Nephron progenitor cell (in vitro differentiated cells): ENCODE measurements at regions not wholly inside any gene's neighbourhood (a gene's known extent, or its start where the extent isn't known, plus 50 kb on each side); places are given as distances from the start of the nearest gene placed in this dataset.
"Not testable (repeated sequence)": the region's sequence is repeated elsewhere in the genome, so short reads cannot be mapped to it uniquely, and the experiment has no call there.

Experiments
- DNase-seq: peaks from one replicate; pipeline ENCODE4 v3.0.0; 2021
- H3K27ac Mint-ChIP-seq: 2 replicates; pipeline ENCODE4 v1.8.0; 2021; ENCODE audit warnings: mild to moderate bottlenecking, moderate library complexity, mixed read lengths
- H3K27me3 Mint-ChIP-seq: 2 replicates; pipeline ENCODE4 v1.8.0; 2021; ENCODE audit warnings: mild to moderate bottlenecking, low read depth, mixed read lengths; ENCODE audit not compliant: poor library complexity
- H3K36me3 Mint-ChIP-seq: 2 replicates; pipeline ENCODE4 v1.8.0; 2021; ENCODE audit warnings: low read depth, mixed read lengths
- H3K4me1 Mint-ChIP-seq: 2 replicates; pipeline ENCODE4 v1.8.0; 2021; ENCODE audit warnings: mixed read lengths
- H3K4me3 Mint-ChIP-seq: 2 replicates; pipeline ENCODE4 v1.8.0; 2021; ENCODE audit warnings: mild to moderate bottlenecking, moderate library complexity, mixed read lengths
- H3K9me3 Mint-ChIP-seq: 2 replicates; pipeline ENCODE4 v1.8.0; 2021; ENCODE audit warnings: mild to moderate bottlenecking, moderate library complexity, mixed read lengths
- CTCF ChIP-seq: fragments of 200-600 bp; sonication (generic); IDR thresholded peaks from 2 replicates; pipeline ENCODE4 v1.5.0; 2021; ENCODE audit warnings: antibody characterized with exemption

DNA sequence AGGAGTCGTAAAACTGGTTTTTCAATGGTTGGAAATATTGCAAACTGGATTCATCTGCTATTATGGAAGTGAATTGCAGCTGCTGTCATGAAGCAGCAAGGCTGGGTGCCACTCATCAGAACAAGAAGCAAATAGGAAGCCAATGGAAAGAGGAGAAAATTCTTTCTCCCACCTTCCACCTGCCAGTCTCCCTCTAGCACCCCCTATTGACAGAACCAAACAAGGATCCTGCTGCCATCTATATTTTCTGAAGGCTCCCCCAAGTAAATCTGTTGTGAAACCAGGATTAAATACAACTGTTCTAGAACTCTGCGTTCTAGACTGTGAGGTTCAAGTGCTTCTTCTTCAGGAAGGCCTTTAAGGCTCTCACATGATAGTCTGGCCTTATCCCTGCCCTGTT lies 286.6 kb downstream of the AACS start:
- peaks cover 12% of the 10 kb centered on the region for H3K4me1 Mint-ChIP-seq
- H3K9me3 Mint-ChIP-seq, result peaks cover 15% of the 10 kb centered on the region
- DNase-seq, result no peak
- H3K36me3 Mint-ChIP-seq, result no peaks in the 10 kb centered on the region
- peaks cover 3% of the 10 kb centered on the region for H3K27me3 Mint-ChIP-seq
- no peak overlapping the region for H3K27ac Mint-ChIP-seq
- TF ChIP-seq CTCF, result no peak
- H3K4me3 Mint-ChIP-seq, result no peak overlapping the region

- not testable (repeated sequence) for H3K27me3 Mint-ChIP-seq, H3K36me3 Mint-ChIP-seq, H3K27ac Mint-ChIP-seq, H3K4me3 Mint-ChIP-seq, DNase-seq
- peaks cover 15% of the 10 kb centered on the region for H3K9me3 Mint-ChIP-seq
- H3K4me1 Mint-ChIP-seq, result peaks cover 14% of the 10 kb centered on the region
Measured at GRCh38 chr12:125353002-125353401, 287.8 kb downstream of the AACS start.

- TF ChIP-seq CTCF, result no peak
- Mint-ChIP-seq H3K4me3 (no peak overlapping the region), H3K27ac (no peak overlapping the region), H3K27me3 (no peaks in the 10 kb centered on the region), H3K9me3 (peaks cover 21% of the 10 kb centered on the region), H3K36me3 (no peaks in the 10 kb centered on the region), H3K4me1 (peaks cover 14% of the 10 kb centered on the region)
- DNase-seq, result no peak
Measured at GRCh38 chr12:125353871-125354270, 288.6 kb downstream of the AACS start.

DNA sequence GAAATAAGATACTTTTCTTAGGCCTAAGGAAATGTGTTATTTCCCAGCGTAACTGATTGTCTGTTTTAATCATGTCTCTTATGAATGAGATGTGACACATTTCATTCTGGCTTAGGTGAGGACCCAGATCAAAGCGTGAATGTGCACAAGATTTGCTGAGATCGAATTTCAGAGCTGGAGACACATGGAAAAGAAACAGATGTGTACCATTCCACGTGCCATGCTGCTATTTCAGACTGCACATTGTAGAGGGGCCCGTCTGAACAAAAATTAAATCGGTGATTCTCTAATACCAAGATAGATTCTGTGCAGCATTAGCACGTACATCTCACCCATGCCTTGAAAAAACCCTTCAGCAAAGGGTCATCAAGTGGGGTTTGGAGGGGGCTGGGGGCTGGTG lies 290.4 kb downstream of the AACS start:
- Mint-ChIP-seq H3K36me3 (no peaks in the 10 kb centered on the region), H3K4me3 (no peak overlapping the region), H3K27me3 (peaks cover 4% of the 10 kb centered on the region), H3K27ac (no peak overlapping the region), H3K9me3 (peaks cover 21% of the 10 kb centered on the region), H3K4me1 (peaks cover 14% of the 10 kb centered on the region)
- TF ChIP-seq CTCF, result no peak
- DNase-seq, result no peak

GRCh38 chr12:125356111-125356510 lies 290.9 kb downstream of the AACS start:
- Mint-ChIP-seq H3K27ac (no peak overlapping the region), H3K27me3 (peaks cover 4% of the 10 kb centered on the region), H3K4me1 (peaks cover 14% of the 10 kb centered on the region), H3K9me3 (peaks cover 21% of the 10 kb centered on the region), H3K36me3 (no peaks in the 10 kb centered on the region), H3K4me3 (no peak overlapping the region)
- DNase-seq, result no peak
- no peak for TF ChIP-seq CTCF

DNA sequence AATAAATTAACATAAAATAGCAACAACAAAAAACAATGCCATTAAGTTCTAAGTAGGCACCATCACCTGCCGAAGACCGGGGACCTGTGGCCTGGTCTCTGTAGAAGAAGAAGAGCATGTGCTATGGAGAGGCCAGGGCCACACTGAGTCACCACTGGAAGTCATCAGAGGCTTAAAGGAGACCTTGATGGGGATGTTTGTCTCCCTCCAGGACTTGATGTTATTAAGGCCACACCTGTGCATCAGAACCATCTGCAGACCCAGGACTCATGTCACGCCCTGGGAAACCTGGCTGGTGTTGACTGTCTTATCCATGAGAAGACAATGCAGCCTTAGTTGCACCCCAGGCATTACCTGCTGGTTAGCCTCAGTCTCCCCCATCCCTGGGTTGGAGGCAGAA lies 292.3 kb downstream of the AACS start:
- no peak for DNase-seq
- peaks cover 14% of the 10 kb centered on the region for H3K4me1 Mint-ChIP-seq
- H3K27ac Mint-ChIP-seq, result no peak overlapping the region
- H3K36me3 Mint-ChIP-seq, result no peaks in the 10 kb centered on the region
- peaks cover 6% of the 10 kb centered on the region for H3K27me3 Mint-ChIP-seq
- no peak for TF ChIP-seq CTCF
- H3K9me3 Mint-ChIP-seq, result peaks cover 14% of the 10 kb centered on the region
- H3K4me3 Mint-ChIP-seq, result no peak overlapping the region

GRCh38 chr12:125360540-125360939 lies 295.3 kb downstream of the AACS start:
- no peaks in the 10 kb centered on the region for H3K36me3 Mint-ChIP-seq
- peaks cover 10% of the 10 kb centered on the region for H3K27me3 Mint-ChIP-seq
- H3K27ac Mint-ChIP-seq, result no peak overlapping the region
- H3K9me3 Mint-ChIP-seq, result peaks cover 6% of the 10 kb centered on the region
- peaks cover 7% of the 10 kb centered on the region for H3K4me1 Mint-ChIP-seq
- H3K4me3 Mint-ChIP-seq, result no peak overlapping the region
- no peak for TF ChIP-seq CTCF
- DNase-seq, result no peak
